RKO (cell line): ENCODE measurements at regions not wholly inside any gene's neighbourhood (a gene's known extent, or its start where the extent isn't known, plus 50 kb on each side); places are given as distances from the start of the nearest gene placed in this dataset.
A peak's percentile ranks its signal among the peaks of the same experiment; 100 is the strongest.
"Not testable (repeated sequence)": the region's sequence is repeated elsewhere in the genome, so short reads cannot be mapped to it uniquely, and the experiment has no call there.

Experiments
- DNase-seq: peaks from one replicate; pipeline ENCODE4 v3.0.0-alpha.2; 2016; ENCODE audit warnings: low spot score

DNA sequence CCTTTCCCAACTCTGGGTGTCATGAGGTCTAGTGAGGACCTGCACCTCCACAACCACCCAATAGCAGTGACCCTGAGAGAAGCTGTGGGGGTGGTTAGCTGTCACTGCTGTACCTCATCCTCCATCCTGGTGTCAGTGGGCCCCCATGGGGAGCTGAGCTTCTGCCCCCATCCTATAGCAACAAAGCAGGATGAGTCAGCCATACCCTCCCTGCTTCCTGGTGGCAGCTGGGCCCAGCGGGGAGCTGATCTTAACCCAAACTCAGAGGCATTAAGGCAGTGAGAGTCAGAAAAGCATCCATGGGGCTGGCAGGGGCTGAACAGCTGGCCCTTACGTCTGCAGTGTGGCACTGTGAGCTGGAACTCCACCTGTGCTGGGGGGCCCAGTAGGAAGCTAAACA, 247.8 kb upstream of the HDAC4 start:
- no peak for DNase-seq

DNA sequence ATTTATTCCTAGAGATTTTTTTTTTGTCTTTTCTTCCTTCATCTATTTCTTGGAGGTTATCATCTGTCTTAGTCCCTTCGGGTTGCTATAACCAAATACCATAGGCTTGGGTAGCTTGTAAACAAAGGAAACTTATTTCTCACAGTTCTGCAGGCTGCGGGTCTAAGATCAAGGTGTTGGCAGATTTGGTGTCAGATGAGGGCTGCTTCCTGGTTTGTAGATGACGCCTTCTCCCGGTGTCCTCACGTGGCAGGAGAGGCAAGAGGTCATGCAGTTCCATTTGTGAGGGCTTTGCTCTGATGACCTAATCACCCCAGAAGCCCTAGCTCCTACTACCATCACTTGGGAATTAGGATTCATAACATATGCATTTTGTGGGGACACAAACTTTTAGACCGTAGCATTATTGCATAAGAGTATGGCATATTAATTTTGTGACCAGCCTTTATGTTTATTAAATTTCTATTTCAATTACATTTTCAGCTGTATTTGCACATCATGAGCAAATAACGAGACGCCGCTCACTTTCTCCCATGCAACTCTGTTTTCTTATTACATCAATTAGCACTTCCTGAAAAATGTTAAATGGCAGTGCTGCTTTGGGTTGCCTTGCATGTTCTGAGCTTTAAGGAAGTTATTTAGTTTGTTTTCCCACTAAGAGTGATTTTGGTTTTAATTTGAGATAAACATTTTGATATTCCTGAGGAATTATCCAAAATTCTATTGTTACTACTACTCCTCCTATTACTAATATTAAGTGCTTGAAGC, 246.4 kb upstream of the HDAC4 start:
- no peak for DNase-seq

DNA sequence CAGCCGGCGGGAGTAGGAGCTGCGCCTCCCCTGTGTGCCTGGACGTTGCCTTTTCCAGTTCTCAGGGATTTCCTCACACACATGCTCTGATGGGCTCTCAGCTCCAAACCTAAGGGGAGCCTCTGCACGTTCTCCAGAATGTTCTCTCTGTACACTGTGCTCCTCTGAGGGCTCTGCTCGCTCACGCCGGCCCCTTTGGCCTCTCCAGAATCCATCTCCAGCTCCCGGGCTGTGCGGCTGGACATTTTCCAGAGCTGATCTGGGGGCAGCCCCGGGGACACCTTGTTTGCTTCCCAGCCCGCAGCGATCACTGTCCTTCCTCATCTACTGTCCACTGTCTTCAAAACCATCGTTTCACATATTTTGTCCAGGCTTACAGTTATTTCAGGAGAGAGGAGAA, 245.4 kb upstream of the HDAC4 start:
- DNase-seq: no peak

DNA sequence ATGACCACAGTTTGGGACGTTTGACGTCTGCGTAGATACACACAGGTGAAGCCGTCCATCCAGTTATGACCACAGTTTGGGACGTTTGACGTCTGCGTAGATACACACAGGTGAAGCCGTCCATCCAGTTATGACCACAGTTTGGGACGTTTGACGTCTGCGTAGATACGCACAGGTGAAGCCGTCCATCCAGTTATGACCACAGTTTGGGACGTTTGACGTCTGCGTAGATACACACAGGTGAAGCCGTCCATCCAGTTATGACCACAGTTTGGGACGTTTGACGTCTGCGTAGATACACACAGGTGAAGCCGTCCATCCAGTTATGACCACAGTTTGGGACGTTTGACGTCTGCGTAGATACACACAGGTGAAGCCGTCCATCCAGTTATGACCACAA, 243.8 kb upstream of the HDAC4 start:
- DNase-seq: not testable (repeated sequence)

DNA sequence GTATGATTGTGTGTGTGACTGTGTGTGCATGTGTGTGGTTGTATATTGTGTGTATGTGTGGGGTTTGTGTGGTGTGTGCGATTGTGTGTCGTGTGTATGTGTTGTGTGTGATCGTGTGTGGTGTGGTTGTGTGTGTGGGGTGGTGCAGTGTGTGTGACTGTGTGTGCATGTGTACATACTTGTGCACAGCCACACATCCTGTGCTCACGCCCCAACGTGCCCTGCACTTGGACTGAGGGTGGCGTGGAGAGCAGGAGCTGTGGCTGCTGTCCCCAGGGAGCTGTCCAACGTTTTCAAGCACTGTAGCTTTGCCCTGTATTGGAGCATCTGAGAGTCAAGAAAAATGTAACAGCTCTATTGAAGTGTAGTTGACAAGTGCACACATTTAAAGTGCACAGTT, 243.2 kb upstream of the HDAC4 start:
- peak; percentile 46 for DNase-seq

DNA sequence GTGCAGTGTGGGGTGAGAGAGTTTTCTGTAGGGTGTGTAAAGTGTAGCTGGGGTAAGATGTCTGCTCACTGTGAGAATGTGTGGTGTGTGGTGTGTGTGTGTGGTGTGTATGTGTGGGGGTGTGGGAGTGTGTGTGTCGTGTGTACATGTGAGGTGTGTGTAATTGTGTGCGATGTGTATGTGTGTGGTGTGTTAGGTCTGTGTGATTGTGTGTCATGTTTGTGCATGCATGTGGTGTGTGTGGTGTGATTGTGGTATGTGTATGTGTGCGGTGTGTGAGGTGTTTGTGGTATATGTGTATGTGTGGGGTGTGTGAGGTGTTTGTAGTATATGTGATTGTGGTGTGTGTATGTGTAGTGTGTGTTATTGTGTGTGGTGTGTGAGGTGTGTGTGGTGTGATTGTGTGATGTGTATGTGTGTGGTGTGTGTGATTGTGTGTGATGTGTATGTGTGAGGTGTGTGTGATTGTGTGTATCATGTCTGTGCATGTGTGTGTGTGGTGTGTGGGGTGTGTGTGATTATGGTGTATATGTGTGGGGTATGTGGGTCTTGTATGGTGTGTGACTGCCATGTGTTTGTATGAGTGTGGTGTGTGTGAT, 241.7 kb upstream of the HDAC4 start:
- no peak for DNase-seq

DNA sequence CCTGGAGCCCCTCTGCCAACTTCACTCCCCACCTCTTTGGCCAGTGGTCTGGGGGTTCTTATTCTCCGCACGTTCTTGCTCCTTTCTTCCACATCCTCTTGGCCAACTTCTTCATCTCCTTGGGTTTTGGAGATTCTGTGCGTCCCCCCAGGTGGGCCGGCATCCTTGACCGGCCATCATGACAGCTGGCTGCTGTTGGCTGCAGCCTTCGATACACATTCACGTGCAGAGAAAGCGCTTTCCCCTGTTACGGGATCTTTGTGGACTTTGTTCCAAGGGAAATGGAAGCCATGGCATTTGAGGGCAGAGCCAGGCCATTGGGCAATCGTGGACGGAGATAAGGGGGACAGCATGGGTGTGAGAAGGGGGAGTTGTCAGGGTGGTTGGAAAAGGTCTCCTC, 241.1 kb upstream of the HDAC4 start:
- DNase-seq: not testable (repeated sequence)

DNA sequence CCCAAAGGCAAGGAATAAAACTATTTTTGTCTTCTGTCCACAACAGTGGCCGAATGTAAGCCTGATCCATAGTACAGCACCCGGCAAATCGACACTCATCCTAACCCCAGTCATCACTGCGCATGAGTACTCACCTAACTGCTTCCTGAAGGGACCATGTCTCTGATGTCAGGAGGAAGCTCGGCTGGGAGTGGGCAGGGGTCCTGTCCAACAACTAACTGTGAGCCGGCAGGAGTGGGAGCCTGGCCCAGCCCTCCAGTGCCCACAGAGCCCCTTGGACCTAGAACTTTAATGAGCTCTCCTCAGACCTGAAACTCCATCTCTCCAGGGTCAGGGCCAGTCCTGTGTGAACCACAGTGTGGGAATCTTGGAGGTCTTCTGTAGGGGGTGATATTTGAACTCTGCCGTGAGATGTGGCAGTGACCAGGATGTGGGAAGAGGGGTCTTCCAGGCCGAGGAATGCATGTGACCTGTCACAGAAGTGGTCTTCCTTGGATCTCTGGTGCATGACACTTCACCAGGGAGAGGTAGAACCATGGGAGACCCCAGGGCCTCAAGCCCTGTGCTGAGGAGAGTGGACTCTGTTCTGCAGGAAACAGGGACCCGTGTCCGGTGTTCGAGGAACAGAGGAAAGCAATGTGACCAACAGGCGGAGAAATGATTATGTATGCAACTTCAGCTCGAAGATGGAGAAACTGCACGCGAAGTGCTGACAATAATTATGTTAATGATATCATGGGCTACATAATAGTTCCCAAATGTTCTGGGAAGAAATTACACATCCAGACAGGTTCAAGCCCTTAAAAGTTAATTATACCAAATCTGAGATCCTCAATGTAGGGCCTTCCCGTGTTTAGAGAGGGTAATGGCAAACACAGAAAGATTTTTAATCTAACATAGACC, 240.1 kb upstream of the HDAC4 start:
- DNase-seq: no peak

DNA sequence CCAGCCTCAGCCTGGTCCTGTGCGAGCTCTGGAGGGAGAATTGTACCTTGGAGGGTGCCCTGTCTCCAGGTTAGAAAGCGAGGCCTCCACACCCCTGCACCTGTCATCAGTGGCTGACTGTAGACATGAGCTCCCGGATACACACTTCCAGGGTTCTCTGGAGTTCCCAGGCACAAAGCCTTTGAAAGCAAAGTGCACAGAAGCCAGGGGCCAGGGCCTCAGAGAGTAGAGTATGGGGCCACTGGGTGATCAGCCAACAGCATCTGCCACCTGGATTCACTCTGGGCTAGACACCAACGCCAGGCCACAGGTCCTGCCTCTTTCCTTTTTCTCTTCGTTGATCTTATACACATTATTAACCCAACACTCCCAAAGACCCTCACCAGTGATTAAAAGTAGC, 239.4 kb upstream of the HDAC4 start:
- no peak for DNase-seq

DNA sequence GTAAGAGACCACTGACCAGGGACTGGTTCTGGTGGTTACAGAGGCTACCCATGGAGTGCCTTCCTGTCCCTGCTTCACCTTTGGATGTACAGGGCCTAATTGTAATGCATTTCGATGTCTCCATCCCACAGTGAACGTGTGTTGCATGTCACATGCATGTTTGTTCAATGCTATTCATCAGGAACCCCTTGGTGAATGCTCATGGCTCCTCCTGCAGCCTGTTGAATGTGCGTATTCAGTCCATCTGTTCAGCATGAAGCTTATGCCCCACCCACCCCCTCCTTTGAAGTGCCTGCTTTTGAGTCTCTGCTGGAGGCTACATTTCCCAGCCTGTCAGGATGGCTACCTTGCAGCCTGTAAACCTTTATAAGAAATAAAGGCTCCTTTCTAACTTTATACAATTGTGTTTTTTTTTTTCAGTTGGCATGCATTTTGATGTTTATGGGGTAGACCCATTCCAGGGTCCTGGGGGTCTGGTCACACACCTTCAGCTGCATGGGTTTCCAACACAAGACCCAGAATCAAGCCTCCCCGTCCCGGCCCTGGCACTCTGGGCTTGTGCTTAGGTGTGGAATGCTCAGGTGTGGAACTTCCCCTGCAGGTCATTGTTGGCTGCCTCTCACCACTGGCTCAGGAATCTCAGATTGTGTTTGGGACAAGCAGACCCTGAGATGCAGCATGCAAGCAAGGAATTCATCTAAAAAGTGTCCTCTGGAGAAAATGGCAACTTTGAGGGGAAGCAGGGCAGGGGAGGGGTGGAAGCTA, 238.8 kb upstream of the HDAC4 start:
- no peak for DNase-seq

DNA sequence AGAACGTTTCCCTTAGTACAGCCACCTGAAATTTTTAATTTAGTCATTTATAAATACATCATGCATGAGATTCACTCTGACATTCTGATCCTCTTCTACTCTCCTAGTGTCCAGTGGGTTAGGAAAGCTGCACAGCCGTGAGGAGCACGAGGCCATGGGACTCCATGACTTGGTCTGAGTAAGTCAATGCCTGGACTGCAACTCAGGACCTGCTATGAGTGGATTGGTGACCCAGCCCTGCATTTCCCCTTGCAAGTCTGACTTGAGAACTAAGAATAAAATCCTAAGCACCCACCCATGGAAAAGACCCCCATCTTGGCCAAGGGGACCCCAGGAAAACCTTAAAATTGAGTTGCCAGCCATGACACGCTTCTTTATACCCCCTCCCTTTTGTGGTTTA, 237.6 kb upstream of the HDAC4 start:
- DNase-seq: no peak

DNA sequence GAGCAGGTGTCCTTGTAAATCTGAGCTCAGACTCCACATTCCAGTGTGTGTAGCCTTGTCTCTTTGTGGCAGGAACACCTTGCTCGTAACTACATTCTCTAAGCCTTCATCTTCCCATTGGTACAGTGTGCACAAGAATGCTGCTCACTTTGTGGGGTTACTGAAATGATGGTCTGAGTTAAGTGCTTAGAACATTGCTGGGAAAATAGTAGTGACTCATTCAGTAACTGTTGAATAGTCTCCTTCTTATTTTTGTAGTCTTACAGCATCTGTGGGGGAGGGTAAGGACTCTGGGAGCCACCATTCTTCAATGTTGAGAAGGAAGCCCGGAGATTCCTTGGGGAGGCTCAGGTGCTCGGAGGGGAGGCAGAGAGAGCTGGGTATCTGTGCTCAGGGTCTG, 236.0 kb upstream of the HDAC4 start:
- no peak for DNase-seq

DNA sequence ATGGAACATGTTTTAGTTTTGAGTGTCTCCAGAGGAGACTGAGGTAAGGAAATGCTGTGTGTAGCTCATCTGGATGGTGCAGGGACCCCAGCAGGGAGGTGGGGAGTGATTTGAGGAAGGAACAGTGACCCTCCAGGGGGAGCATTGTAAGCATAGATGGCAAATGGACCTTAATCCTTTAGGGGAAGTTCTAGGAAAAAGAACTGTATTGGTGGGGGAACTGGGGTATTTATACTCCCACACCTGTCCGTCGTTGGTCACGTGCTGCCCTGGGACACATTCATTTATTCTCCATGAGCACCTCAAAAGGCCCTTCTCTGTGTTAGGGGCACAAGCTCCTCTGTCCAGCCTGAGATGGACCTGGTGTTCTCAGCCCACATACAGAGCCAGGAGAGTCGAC, 233.9 kb upstream of the HDAC4 start:
- DNase-seq: no peak

DNA sequence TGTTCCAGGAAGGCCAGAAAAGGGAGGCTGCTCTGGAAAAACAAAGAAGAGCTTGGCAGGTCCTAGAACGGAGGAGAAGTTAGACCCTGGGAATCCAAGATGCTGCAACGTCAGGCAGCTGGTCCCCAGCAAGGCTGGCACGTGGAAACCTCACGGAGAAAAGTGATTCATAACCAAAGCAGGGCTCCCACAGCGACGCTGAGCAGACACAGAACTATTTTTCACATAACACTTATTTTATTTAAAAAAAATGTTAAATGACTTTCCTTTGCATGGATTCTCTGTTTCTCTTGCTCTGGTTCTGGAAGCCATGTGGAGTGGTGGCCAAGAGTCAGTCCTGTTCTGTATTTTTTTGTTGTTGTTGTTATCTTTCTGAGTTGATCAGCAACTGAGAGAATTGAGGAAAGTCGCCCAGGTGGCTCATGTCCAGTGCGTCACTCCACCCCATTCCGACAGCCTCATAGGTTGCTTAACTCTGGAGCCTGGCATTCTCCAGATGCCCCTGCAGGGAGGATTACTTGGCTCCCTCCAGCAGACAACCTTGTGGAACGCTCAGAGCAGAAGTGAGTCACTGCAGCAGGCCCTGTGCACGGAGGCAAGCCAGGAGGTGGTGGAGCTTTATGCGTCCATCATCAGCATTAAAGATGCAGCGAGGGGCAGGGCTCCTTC, 229.9 kb upstream of the HDAC4 start:
- no peak for DNase-seq

DNA sequence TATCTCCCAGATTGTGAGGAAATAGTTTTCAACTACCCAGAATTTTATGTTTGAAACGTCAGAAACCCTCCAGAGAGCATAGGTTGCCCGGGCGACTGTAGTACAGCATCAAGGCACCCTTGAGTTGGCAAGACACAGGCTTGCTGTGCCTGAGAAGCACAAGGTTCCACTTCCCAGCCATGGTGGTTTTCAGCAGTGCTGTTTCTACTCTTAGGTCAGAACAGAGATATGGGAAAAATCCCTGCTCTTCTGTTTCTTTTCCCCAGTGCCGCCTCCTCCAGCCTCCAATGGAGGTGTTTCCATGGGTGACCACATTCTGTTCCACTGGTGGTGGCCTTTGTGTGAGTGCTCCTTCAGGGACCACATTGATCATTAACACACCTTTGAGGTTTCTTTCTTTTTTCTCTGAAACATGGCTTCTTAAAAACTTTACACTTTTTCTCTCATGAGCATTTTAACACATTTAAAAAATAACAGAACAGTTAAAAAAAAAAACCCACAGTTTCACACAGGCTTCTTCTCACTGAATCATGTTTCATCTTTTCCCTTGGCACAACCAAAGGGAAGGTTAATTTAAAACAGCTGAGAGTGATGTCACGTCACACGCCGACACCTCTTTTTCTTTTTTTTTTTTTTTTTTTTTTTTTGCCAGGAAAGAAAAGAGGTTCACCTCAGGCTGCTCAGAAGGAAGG, 229.3 kb upstream of the HDAC4 start:
- no peak for DNase-seq

DNA sequence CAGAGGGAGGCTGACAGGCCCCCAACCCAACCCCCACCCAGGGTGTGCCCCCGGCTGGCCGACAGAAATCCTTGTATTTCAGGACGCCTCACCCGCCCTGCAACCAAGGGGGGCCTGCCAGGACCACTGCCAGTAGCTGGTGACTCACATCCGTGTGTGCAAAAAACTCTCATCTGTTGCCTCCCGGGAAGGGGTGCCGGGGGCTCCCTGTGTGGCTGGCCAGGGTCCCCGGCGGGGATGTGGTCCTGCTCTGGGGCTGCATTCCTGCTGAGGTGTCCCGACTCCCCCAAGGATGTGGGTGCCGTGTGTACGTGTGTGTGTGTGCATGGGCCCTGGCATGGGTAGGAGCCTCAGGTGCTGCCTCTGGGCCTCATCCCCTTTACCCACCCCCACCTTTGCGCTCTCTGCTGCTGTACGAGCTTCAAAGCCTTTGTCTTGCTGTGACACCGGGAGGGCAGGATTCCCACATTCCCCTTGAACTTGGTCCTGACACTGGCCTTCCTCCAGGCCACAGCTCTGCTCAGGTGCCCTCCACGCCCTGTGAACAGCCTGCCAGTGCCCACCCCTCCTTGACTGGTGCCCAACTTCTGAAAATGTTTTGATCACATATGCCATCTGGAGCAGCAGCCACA, 226.3 kb upstream of the HDAC4 start:
- no peak for DNase-seq

DNA sequence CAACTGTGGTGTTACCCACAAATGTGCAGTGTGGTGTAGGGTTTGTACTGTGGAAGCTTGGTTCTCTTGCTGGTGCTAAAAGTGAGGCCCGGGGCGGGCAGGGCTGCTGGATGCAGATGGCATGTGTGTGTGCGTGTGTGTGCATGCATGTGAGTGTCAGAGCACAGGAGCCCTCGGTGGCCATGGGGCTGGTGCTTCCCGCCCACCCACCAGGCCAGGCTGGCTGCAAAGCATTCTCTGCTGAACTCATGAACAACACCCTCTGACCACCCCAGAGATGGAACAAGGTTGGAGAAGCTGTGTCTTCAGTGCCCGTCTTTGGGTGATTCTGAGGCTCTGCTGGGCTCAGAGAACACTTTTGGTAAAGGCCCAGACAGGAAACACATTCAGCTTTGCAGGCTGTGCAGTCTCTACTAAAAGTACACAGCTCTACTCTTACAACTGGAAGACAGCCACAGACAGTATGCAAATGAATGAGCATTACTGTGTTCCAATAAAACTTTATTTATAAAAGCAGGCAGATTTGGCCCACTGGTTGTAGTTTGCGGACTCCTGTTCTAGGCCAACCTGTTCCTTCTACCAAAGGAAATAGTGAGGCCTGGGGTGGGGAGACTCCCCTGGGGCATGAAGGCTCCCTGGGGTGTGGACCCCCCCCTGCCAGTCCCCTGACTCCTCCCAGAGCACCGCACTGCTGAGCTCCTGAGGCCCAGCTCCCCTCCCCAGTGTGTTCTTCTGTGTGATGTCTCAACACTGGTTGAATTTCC, 225.3 kb upstream of the HDAC4 start:
- no peak for DNase-seq

DNA sequence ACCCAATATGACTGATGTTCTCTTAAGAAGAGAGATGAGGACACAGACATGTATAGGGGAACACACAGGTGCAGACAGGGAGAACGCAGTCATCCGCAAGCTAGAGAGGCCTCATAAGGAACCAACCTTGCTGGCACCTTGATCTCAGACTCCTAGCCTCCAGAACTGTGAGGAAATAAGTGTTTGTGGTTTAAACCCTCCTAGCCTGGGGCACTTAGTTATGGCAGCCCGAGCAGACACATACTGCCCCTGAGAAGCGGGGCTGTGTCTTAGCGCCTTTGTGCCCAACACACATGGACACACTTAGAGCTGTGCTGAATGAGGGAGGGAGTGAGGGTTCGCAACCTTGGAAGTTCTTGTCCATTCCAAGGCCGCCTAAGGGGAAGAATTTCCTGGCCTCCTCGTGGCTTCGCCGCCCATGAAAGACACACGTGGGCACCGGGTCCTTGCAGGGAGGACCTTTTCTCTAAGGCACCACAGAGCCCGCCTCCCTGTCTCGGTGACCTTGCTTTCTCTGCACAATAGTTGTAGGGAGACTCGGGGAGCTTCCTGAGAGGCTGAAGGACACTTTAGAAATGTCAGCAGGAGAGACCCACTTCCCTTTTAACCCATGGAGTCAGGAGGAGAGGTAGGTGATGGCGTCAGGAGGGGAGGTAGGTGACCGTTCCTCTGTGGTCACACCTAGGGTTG, 224.5 kb upstream of the HDAC4 start:
- no peak for DNase-seq

DNA sequence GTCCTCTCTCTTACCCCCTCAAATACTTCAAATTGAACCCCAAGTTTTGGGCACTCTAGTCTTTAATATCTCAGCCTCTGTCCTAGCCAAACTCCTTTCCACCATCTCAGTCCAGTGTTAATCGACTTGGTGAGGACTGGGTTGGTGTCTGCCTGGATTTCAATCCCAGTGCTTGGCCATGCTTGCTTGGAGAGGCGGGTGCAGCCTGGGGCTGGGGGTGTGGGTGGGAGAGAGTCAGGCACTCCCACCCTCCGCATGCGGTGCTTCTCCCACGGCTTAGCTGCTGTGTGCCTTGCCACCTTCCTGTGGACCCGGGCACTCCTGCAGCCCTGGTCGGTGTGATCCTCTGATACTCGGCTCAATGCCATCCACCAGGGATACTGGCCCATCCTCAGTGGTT, 220.8 kb upstream of the HDAC4 start:
- DNase-seq: no peak
